ENCODE measurements at regions not wholly inside any gene's neighbourhood (a gene's known extent, or its start where the extent isn't known, plus 50 kb on each side); places are given as distances from the start of the nearest gene placed in this dataset.

- no peak for TF ChIP-seq YY1 (IDR thresholded peaks at IDR 0.05; ENCODE audit: extremely low read depth, insufficient replicate concordance, low read depth, low read length)
- TF ChIP-seq SIN3A (IDR thresholded peaks at IDR 0.05; ENCODE audit: low read depth): no peak
Measured at GRCh38 chr7:46292741-46293140, 371.7 kb upstream of the IGFBP3 start (continued).

- Histone ChIP-seq H3K4me2 (ENCODE audit: low read length) (no peak overlapping the region; the same call in 1 of the 2 replicates), H3K27me3 (ENCODE audit: insufficient read depth, low read length) (no peaks in the 10 kb centered on the region), H3K36me3 (ENCODE audit: control insufficient read depth in 1 of 2, insufficient read depth in 2 of 2, low read length in 2 of 2) (no peaks in the 10 kb centered on the region), H4K20me1 (ENCODE audit: insufficient read depth) (no peaks in the 10 kb centered on the region), H3K27ac (ENCODE audit: low read depth, low read length) (no peak overlapping the region), H2AFZ (ENCODE audit: low read depth, low read length, poor library complexity, severe bottlenecking) (no peak overlapping the region), H3K9ac (ENCODE audit: low read length) (no peak overlapping the region), H3K9me2 (ENCODE audit: insufficient read depth) (no peaks in the 10 kb centered on the region), H3K79me2 (ENCODE audit: insufficient read depth, low read length) (no peaks in the 10 kb centered on the region), H3K4me3 (replicated peaks in 1 of 2; ENCODE audit: low read depth in 1 of 2, low read length in 2 of 2) (no peak overlapping the region), H3K4me1 (ENCODE audit: control insufficient read depth in 1 of 2, insufficient read depth in 2 of 2, low read length in 2 of 2) (peaks cover 0 to 7% of the 10 kb centered on the region in 2 experiments; a peak in 1 of 4 replicates), H3K9me3 (ENCODE audit: control insufficient read depth in 1 of 2, insufficient read depth in 1 of 2, low read depth in 1 of 2, low read length in 2 of 2) (no peaks in the 10 kb centered on the region)
- no TSS peak for BruUV-seq (replicated peaks)
- ChIA-PET RAD21 (ENCODE audit: low non-redundant PET in 1 of 2, low total read pairs in 2 of 2, uncharacterized antibody in 2 of 2, unreplicated experiment in 2 of 2) (no interaction called here), POLR2A (no interaction called here), CTCF (no interaction called here)
- intact Hi-C loops (cut with micrococcal nuclease): no loop called here
- ATAC-seq: no peak
- DNase-seq (ENCODE audit: low read depth, low spot score): no peak
- TF ChIP-seq CTCF (IDR thresholded peaks at IDR 0.05 in 2 of 3, conservative IDR thresholded peaks at IDR 0.05 in 1 of 3; ENCODE audit: borderline replicate concordance in 1 of 3, insufficient read depth in 1 of 3, low read depth in 2 of 3, low read length in 2 of 3) (no peak), ZBTB33 (IDR thresholded peaks at IDR 0.05; ENCODE audit: extremely low read depth, insufficient replicate concordance, low read length) (no peak), TCF7L2 (IDR thresholded peaks at IDR 0.05; ENCODE audit: borderline replicate concordance, extremely low read depth, insufficient read depth, insufficient read length) (no peak), SRF (IDR thresholded peaks at IDR 0.05; ENCODE audit: low read depth) (no peak)
Measured at GRCh38 chr7:46291601-46292150, 370.6 kb upstream of the IGFBP3 start.
